PFSK-1 (cell line): ENCODE measurements at regions not wholly inside any gene's neighbourhood (a gene's known extent, or its start where the extent isn't known, plus 50 kb on each side); places are given as distances from the start of the nearest gene placed in this dataset.

Experiments used
- FOXP2 ChIP-seq: optimal IDR thresholded peaks from 2 replicates; pipeline ENCODE3; 2011; ENCODE audit warnings: borderline replicate concordance, control low read depth, inconsistent platforms; ENCODE audit not compliant: insufficient read depth; ENCODE audit errors: extremely low read length, extremely low read depth
- POLR2AphosphoS5 ChIP-seq: IDR thresholded peaks from 2 replicates; pipeline ENCODE4 v1.6.1; 2012; ENCODE audit warnings: low read depth, mild to moderate bottlenecking, control low read depth, low read length, moderate library complexity
- REST ChIP-seq, 2 experiments: IDR thresholded peaks; 2 replicates each; pipeline versions ENCODE4 v1.6.1 to v1.8.0; 2011 to 2012; ENCODE audit warnings: low read depth in 2 of 2, low read length in 2 of 2, control low read depth in 1 of 2, inconsistent platforms in 1 of 2, mild to moderate bottlenecking in 1 of 2, moderate library complexity in 1 of 2; ENCODE audit not compliant: insufficient read depth in 1 of 2
- SIN3A ChIP-seq: IDR thresholded peaks from 2 replicates; pipeline ENCODE4 v1.6.1; 2012; ENCODE audit warnings: mild to moderate bottlenecking, low read length, moderate library complexity, borderline replicate concordance; ENCODE audit not compliant: insufficient read depth
- TAF1 ChIP-seq: IDR thresholded peaks from 2 replicates; pipeline ENCODE4 v1.6.1; 2012; ENCODE audit warnings: low read length, control low read depth, borderline replicate concordance; ENCODE audit not compliant: insufficient read depth

DNA sequence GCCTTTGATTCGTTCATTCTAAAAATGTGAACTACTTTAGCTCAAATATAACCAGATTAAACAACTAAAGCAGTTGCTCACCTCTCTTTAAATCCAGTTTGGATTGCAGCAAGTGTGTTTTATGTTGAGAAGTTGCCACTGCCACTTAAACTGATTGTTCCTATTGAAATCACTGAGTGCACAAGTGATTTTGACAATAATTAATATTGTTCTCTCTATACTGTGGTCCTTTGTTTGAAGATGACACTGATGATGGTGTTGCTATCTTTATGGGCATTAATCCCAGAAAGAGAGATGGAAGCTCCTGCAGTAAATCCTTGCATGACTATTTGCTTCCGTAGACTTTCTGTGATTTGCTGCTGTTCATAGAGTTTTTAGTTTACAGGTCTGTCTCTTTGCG is 251.4 kb upstream of the ZEB2 start:
- no peak for TF ChIP-seq SIN3A
- no peak for TF ChIP-seq REST (IDR thresholded peaks at IDR 0.05; ENCODE audit: insufficient read depth in 1 of 2, low read depth in 2 of 2, low read length in 2 of 2)

DNA sequence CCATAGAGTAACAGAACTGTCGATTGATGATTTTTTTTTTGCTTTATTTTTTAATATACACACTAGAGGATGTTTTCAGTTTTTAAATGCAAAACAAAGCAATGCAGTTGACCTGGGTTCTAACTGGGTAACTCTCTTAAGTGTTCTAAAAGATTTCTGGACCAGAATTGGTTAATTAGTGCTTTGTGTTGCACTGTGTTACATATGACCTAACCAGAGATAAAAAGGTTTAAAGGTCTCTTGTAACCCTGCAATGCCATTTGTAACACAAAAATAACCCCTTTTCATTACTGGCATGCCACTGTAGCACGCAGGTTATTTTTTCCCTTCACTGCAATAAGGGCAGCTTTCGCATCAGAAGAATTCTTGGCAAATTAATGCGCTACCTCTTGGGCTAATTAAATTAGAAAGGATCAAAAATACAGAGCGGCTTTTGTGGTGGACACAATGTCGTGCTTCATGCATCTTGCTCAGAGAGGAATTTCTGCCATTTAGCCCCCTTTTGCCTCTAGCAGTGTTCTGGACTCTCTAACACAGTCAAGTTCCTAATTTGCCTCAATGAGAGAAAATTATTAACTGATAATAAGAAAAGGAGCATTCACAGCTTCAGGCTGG is 250.8 kb upstream of the ZEB2 start:
- TF ChIP-seq REST (IDR thresholded peaks at IDR 0.05; ENCODE audit: insufficient read depth in 1 of 2, low read depth in 2 of 2, low read length in 2 of 2) (no peak), TAF1 (no peak), POLR2AphosphoS5 (no peak), FOXP2 (no peak), SIN3A (no peak)

- no peak for TF ChIP-seq POLR2AphosphoS5
- TF ChIP-seq FOXP2: no peak
- no peak for TF ChIP-seq REST (IDR thresholded peaks at IDR 0.05; ENCODE audit: insufficient read depth in 1 of 2, low read depth in 2 of 2, low read length in 2 of 2)
- no peak for TF ChIP-seq SIN3A
- no peak for TF ChIP-seq TAF1
Observed at GRCh38 chr2:144759746-144760145, 239.8 kb upstream of the ZEB2 start.

DNA sequence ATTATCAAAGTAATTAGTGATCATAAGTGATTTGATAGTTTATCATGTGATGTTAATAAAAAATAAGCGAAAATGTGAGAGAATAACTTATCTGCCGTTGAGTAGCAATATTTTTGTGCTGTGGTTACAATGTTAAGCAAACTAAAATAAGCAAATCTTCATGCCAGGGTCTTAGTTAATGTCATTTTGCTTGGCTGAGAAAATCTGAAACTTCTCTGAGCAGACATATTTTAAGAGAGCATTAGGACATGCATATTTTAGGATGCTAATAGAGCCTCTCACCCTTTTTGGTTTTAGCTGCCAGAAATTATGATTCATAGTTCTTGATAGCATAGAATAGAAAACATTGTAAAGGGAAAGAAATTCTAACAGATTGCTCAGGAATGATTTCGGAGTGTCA is 233.5 kb upstream of the ZEB2 start:
- TF ChIP-seq SIN3A (no peak), TAF1 (no peak), POLR2AphosphoS5 (no peak), REST (IDR thresholded peaks at IDR 0.05; ENCODE audit: insufficient read depth in 1 of 2, low read depth in 2 of 2, low read length in 2 of 2) (no peak), FOXP2 (no peak)

- TF ChIP-seq FOXP2 (no peak), POLR2AphosphoS5 (no peak), SIN3A (no peak), TAF1 (no peak), REST (IDR thresholded peaks at IDR 0.05; ENCODE audit: insufficient read depth in 1 of 2, low read depth in 2 of 2, low read length in 2 of 2) (no peak)
Observed at GRCh38 chr2:144751142-144751905, 231.4 kb upstream of the ZEB2 start.
